ENCODE measurements at regions not wholly inside any gene's neighbourhood (a gene's known extent, or its start where the extent isn't known, plus 50 kb on each side); places are given as distances from the start of the nearest gene placed in this dataset.

DNA sequence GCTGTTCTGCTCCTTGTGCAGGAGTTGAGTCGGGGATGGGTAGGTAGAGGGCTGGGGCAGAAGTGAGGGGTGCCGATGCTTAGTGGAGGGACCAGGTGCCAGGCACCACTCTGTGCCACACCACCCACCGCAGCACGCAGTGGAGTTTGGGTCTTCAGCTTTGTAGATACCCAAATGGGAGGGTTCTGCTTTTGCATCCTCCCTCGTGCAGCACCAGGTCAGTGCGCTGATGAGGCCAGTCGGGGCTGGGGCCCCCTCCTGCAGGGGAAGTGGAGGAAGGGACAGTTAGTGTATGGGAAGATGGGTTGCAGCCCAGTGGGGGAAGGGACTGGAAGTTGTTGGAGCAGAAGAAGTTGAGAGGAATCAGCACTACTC, 244.0 kb downstream of the RHOU start:
- DNase-seq, result no peak

DNA sequence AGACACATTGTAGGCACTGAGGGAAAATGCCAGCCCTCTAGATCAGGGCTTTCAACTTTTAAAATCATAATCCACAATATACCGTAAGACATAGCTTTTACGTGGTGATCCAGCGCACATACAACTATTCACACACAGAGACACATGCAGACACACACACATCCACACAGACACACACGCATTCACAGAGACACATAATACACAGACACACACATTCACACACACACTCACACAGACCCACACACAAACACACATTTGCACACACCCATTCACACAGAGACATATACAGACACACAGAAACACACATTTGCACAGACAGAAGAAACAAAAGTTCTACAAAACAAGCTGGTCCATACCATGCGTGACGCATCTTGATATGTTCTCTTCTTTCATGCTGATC, 244.5 kb downstream of the RHOU start:
- no peak for DNase-seq

DNA sequence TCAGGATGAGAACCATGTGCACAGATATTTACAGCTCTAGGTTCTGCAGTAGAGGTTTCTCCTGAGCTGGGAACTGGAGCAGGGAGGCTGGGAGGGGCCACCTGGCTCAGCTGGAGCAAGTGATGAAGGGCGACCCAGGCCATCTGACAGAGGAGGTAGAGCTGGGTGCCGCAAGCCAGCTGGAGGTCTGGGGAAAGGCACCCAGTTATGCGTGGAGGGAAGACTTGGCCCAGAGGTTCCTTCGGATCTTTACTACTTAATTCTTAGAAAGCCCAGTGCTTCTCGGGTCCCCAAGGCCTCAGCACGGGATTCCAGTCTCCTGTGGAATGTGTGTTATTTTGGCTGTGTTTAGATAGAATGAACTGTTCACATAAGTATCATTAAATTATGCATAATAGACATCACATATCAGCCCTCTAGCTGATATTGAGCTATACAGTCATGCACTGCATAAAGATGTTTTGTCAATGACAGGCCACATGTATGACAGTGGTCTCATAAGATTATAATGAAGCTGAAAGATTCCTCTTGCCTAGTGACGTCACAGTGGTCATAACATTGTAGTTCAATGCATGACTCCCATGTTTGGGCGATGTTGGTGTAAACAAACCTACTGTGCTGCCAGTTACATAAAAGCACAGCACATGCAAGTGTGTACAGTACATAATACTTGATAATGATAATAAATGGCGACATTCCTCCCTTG, 245.1 kb downstream of the RHOU start:
- DNase-seq, result no peak

DNA sequence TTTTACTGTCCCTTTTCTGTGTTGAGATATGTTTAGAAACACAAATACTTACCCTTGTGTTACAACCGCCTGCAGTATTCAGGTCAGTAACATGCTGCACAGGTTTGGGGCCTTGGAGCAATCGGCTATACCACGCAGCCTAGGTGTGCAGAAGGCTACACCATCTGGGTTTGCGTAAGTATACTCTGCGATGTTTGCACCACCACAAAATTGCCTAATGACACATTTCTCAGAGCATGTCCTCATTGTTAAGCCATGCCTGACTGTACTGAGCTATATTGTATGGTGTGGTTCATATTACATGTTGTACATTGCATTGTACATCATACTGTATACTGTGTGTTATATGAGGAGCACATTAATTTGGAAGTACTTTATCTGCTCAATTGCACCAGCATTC, 247.4 kb downstream of the RHOU start:
- DNase-seq, result no peak

DNA sequence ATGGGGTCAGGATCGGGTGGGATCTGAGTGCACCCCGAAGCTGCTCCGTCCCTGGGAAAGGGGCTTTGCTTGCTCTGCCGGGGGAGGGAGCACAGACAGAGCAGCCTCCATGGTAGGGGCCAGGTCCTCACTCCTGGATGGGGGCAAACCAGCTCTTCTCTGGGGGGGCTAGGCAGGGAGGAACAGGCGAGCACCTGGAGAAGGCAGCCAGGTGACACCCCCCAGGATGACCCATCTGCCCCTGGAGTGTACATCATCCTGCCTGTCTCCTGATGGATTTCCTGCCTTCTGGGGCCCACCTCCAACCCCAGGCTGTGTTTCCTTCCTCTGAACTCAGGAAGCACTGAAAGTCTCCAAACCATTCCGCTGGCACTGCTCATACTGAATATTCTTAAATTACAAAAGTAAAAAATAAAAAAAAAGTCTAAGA, 248.0 kb downstream of the RHOU start:
- no peak for DNase-seq

DNA sequence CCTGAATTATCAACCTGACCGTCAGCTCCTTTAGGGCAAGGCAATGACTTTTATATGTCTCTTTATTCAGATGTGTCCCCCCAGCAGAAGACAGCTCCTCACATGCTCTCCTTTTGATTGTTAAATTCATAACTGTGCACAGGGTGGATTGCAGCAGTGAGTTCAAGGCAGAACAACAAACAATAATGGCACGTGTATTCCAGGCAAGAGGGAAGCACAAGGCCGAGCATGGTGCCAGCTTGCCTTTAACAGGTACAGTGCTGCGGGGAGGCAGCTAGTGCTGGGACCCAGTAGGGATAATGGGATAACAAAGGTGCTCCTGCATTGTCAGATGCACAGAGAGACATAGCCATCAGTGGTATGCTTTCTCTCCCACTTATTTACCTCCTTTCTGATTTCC, 248.4 kb downstream of the RHOU start:
- DNase-seq, result no peak

DNA sequence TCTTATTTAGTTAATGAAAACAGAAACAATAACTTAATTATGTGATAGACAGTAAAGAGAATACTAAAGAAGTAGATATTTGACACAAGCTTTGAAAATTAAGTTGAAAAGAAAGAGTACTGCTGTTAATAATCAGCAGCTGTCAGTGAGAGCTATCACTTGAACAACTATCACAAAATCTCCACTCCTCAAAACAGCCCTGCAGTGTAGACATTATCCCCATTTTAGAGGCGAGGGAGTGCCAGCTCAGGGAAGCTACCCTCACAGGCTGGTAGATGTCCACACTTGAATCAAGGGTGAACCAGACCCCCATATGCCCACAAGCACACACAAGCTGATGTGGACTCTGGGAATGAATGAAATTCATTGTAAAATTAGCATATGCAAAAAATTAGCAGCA, 248.8 kb downstream of the RHOU start:
- no peak for DNase-seq

DNA sequence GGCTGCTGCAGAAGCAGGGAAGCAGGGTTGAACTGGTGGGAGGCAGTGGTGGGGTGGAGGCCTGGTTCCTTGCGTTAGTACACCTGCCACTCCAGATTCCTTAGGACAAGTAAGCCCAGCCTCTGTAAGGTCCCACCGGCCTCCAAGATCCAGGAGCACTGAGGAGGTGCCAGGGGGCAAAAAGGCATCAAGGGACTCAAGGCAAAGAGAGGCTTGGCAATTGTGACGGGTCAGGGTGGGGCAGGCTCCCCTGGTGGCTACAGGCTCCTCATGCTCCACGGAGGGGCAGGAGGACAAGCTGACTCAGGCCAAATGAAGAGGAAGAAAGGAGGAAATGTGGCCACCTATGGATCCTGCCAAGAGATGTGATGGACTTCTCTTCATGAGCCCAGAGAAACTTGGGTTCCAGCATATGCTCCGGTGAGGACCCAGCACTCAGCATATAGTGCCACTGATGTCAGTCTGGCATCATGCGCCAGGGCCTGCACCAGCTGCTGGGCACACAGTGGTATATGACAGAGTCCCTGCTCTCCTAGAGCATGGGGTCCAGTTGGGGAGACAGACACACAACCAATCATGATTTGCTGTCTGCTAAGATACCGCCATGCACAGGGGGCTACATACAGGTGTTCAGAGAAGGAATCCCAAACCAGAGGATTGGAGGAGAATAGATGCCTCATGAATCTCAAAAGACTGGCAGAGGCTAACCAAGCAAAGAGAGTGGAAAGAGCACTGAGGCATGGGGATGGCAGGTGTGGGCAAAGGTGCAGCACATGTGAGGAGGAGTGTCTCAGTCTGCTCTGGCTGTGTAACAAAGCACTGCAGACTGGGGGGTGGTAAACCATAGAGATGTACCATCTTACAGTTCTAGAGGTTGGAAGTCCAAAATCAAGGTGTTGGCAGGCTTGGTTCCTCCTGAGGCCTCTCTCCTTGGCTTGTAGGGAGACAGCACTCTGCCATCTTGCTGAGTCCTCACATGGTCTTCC, 249.7 kb downstream of the RHOU start:
- DNase-seq, result no peak

DNA sequence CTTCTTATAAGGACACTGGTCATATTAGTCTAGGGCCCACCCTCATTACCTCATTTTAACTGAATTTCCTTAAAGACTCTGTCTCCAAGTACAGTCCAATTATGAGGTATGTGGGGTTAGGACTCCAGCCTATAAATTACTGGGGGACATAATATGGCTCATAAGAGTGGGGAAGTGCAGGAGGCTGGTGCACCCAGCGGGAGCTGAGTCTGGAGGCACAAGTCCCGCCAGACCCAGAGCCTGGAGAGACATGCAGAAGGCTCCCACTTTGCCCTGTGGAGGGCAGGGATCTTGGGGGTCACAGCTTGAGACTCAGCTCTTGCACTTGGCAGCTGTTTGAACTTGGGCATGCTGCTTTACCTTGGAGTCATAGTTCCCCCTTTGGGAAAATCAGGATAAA, 250.4 kb downstream of the RHOU start:
- no peak for DNase-seq

DNA sequence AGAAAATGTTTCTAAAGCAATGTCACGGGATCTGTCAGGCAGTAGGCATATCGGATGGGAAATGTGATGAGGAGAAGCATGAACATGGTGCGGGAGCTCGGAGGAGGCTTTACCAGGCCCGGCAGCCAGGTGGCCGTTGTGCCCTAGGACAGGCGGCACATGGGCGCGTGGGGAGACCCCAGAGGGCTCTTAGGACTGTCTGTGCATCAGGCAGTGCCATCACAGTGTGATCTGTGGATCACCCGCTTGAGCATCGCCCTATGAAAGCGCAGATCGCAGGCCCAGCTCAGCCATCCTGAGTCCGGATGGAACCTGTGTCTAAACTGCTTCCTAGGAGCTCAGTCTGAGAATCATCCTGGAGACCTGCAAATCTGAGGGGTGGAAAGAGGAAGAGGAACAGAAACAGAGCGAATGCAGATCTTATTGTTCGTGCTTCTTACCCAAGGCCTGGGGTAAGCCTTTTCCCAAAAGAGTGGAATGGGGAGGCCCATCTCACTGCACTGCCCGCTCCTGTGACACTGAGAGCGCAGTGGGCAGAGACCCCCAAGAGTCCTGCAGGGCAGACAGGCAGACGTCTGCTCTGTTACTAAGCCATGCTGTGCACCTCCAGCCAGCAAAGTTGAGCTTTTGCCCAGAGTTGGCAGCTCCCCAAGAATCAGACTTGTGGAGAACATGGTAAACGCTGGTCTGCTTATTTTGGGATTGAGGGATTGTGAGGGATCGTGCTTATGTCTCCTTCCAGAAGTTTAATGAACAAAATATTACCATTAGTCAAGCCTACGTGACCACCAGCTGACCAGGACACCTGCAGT, 251.0 kb downstream of the RHOU start:
- peak; percentile 91 for DNase-seq

DNA sequence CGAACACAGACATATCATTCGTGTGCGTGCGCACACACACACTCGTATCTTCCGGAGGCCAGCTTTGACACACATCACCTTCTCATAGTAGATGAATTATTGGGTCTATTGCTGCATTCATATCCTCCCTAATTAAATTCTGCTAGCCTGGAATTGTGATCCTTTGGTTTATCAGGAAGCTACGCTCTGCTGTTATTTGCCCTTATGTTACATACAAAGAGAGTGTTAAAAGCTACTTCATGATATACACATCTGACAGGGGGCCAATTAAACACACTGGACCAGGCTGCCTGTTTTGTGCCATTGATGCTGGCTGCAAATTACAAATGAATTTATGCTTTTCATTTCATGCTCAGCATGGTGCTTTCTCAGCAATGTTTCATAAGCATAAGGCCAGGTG, 252.0 kb downstream of the RHOU start:
- DNase-seq, result peak; percentile 43

DNA sequence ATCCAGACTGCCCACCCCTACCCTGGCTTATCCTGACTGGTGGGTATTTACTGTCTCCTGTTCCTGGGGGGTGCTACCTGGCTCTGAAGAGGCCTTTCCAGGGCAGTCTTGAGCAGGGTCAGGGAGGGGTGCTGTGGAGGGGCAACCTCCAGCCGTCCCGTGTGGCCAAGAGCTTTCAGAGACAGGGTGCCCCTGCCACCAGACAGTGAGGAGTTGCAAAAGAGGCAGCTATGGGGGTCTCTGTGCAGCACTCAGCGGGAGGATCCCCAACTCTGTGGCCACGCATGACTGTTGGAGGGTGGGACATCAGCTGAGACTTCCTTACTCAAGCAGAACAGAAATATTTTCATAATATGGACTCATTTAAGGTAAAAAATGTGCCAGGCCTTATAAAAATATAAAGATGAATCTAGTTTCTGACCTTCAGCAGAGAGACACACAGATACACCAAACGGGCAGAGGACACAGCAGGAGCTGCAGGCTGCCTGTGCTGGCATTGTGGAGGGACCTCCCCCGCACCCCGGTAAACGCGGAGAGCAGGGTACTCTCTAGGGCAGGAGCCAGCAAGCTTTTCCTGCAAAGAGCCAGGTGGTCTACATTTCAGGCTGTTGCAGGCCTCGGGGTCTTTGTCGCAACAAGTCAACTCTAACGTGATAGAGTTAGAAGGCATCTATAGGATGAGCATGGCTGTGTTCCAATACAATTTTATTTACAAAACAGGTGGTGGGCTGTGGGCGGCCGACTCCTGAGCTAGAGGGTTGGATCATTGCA, 252.6 kb downstream of the RHOU start:
- no peak for DNase-seq

DNA sequence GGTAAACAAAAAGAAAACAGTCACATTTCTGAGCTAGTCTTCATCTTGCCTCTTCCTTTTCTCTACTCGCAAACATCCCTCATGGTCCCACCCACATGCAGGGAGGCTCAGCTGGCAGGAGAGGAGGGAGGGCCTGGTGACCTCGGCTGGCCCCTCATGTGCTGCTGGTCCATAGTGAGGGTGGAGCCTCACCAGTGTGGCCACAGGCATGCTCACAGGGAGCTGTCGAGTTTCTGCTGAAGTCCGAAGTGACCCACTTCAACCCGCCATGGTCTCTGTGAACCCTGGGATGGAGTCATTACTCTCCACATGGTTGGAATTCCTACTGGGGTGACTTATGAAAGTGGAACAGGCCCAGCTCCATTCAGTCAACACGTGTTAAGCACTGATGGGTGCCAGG, 253.4 kb downstream of the RHOU start:
- DNase-seq, result no peak

DNA sequence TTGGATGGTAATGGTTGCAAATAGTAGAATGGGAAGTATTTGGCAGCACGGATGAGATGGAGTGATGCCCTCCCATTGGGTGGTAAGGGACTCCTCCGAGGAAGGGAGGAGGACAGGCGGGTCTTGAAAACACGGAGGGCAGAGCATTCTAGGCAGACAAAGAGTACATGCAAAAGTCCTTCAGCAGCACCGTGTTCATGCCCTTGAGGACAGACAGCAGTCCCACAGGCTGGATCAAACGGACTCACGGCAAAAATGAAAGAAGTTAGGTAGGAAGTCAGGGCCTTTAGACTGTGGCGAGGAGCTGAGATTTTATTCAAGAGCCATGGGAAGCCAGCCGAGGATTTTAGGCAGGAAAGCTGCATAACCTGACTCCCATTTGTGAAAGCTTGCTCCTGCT, 253.9 kb downstream of the RHOU start:
- DNase-seq, result no peak

DNA sequence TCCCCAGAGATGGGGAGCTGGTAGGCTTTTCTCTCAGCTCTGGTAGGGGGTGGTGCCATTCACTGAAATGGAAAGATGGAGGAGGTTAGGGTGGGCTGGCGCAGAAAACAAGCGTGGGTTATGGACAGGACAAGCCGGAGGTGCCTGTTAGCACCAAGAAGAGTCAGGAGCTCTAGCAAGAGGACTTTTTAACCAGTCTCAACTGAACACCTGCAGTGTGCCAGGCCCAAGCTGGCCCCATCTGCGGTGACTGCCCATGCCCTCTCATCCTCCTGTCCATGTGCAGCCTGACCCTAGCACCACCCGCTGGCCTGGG, 254.4 kb downstream of the RHOU start:
- DNase-seq, result no peak

DNA sequence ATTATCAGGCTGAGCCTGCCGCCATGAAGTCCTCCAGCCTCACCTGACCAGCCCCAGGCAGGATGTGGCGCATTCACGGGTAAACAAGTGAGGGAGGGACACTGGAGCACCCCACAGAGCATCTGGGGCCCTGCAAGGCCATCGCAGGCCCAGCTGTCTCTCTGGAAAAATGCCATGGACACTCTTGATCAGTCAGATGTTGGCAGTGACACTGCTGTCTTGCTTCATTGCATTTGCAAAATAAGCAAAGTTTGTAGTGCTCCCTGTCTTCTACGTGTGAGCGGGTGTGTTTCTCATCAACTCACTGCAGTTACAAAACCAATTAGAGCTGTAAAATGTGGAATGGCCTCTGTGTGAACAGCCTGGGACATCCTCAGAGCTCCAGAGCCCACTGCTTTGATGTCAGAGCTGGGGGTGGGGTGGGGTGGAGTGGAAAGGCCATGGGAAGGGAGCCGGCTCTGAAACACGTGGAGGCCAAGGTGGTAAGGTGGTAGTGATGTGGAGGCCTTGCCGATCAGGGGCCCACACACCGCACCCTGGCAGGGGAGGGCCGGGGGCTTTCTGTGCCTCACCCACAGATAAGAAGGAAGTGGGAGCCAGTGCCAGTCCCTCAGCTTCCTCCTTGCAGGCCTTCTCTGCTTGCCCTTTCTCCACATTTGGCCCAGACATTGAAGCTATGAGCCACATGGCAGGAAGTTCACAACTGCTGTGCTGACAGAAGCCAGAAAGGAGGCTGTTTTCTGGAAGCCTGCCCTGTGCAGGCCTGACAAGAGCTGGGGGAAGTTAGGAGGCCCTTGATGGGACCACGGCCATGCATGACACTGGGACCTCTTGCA, 254.9 kb downstream of the RHOU start:
- peak; percentile 89 for DNase-seq

DNA sequence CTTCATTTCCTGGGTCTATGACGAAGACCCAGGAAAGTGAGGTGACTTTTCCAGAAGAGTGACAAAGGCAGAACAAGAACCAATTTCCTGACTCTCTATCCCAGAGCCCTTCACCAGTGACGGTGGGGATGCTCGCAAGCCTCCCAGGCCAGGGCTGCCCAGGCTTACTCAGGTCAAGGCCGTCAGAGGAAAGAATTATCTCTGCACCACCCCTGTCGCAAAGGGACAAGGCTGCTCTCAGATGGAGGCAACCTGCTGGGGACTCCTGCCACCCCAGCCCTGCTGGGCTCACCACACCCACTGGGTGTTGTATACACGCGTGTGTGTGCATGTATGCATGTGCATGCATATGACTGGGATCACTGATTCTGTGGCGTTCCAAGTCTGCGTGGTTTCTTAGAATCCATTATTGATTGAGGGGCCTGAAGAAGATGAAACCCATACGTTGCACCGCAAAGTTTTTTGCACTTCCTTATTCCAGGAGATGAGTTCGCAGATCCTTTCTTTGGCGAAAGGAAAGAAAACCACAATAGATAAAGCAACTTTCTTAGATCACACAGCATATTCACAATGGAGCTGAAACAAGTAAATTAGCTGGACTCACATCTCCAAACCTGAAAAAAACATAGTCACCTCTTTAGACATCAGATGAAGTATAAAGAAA, 255.8 kb downstream of the RHOU start:
- DNase-seq, result no peak

DNA sequence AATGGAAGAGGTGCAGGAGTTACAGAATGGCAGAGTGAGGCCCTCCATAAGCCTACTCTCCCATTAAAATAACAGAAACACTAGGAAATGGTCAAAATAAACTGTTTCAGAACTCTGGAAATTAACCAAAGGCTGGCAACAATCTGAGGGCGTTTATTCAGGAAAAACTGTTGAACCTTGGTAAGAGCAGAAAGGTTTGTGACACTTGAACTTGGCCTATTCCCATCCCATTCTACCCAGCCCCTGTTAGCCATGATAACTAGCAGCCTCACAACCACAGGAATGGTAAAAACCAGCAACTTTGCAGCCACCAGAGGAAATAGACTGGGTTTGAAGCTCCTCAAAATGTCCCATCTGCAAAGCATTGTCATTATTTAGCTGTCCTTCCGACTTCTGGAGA, 256.8 kb downstream of the RHOU start:
- no peak for DNase-seq

DNA sequence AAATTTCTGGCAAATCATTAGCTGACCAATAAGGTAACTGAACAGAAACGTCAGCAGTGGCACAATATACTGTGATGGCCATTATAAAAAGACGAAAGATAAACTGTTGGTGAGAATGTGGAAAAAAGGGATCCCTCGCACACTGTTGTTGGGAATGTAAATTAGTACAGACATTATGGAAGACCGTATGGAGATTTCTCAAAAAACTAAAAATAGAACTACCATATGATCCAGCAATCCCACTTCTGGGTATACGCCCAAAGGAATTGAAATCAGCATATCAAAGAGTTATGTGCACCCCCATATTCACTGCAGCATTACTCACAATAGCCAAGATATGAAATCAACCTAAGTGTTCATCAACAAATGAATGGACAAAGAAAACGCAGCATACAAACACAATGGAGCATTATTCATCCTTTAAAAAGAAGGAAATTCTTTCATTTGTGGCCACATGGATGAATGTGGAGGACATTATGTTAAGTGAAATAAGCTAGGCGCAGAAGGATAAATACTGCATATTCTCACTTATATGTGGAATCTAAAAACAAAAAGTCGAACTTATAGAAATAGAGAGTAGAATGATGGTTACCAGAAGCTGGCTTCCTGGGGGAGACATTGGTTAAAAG, 257.7 kb downstream of the RHOU start:
- DNase-seq, result no peak

DNA sequence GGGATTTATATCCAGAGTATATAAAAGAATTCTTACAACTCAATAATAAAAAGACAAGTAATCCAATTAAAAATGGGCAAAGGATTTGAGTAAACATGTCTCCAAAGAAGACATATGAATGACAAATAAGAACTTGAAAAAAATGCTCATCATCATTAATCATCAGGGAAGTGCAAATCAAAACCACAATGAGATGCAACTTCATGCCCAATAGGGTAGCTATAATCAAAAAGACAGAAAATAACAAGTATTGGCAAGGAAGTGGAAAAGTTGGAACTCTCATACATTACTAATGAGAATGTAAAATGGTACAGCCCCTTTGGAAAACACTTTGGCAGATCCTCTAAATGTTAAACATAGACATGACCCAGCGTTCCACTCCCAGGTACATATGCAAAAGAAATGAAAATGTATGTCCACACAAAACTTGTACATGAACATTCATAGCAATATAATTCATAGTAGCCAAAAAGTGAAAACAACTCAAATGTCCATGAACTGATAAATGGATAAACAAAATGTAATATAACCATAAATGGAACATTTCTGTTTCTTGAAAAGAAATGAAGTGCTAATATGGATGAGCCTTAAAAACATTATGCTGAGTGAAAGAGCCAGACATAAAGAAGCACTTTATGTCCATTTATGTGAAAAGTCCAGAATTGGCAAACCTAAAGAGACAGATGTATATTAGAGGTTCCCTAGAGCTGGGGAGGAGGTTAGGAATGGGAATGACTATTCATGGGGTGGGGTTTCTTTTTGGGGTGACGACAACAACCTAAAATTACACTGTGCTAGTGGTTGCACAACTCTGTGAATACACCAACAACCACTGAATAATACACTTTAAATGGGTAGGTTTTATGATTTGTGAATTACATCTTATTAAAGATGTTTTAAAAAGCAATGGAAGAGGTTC, 259.7 kb downstream of the RHOU start:
- no peak for DNase-seq

All from NCI-H1092 treated with DMSO at 0.1 percent for 48 hours (cell line).